ENCODE measurements at regions not wholly inside any gene's neighbourhood (a gene's known extent, or its start where the extent isn't known, plus 50 kb on each side); places are given as distances from the start of the nearest gene placed in this dataset.

DNA sequence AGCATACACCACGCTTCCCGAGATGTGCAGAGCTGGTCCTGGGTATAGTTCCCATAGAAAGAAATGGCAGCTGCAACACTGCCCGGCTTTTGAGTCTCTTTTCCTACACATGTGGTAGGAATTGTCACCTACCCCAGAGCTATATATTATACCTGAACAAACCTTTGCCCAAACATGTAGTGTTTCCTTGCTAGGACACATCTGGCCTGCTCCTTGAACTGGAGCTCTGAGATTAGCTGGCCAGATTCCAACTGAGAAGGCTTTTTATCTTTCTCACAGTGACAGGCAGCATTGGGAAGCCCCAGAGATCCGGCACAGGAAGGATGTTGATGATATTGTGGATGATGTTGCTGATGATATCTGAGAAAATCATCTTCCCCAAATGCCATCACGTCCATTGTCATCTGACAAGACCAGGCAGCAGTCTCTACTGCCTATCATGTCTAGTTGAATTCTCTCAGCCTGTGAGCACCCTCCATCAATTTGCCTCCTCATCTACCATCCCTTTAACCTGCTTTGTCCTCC, 115.0 kb upstream of the SMYD2 start:
- H3K9me3 Mint-ChIP-seq, result no peaks in the 10 kb centered on the region
- ATAC-seq (replicated peaks) (no peak), DNase-seq (no peak)
- peaks cover 0 to 3% of the 10 kb centered on the region in 2 donors for H3K27me3 Mint-ChIP-seq
- H3K36me3 Mint-ChIP-seq, result no peaks in the 10 kb centered on the region
- H3K4me3 Mint-ChIP-seq, result no peak overlapping the region
- no peak overlapping the region for H3K27ac Mint-ChIP-seq
- H3K4me1 Mint-ChIP-seq, result no peaks in the 10 kb centered on the region

DNA sequence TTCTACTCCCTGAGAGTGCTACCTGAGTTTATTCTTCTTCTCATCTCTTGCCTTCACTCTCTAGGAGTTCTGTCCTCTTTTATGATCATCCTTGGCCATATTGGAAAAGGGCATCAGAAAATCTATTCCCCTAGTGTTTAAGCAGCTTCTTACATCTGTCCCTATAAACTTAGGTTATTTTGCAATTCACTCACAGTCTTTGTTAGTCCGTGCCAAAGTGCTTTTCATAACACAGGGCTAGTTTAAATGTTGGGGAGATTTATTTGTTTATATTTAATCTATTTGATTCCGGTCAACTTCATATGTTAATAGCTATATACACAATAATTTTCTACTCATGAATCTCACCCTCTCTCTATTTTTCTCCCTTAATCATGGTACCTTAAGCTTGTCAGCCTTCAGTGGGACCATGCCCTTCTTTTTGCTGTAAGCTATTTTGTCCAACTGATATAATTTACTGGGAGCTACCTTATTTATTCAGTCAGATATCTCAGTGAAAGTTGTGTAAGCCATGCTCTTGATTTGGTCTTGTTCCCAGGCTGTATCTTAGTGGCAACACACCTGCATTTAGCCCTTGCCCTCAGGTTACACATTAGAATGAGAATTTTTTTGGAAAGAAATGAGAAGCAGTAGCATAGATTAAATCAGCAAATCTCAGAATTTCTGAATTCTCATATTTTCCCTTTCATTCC, 106.3 kb upstream of the SMYD2 start:
- Mint-ChIP-seq H3K36me3 (no peaks in the 10 kb centered on the region), H3K9me3 (no peaks in the 10 kb centered on the region), H3K27ac (no peak overlapping the region), H3K4me3 (no peak overlapping the region), H3K27me3 (peaks cover 13 to 43% of the 10 kb centered on the region in 2 donors), H3K4me1 (no peaks in the 10 kb centered on the region)
- ATAC-seq (replicated peaks) (no peak), DNase-seq (no peak)

DNA sequence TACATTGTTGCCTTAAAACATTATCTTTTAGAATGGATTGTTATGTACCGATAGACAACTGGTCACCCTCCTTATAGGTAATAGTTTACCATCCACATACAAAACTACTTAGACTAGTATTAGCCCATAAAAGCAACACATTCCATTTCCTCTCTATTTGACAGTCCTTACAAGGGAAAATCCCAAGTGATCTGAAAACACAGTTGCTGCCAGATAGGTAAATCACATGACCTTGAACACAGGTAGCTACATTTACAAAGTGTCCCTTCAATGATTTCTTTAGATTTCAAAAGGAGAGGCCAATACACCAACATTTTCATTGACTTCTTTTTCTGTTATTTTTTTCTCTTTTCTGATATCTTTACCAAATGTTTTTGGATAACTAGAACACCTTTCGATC, 102.9 kb upstream of the SMYD2 start:
- Mint-ChIP-seq H3K9me3 (peaks cover 6 to 8% of the 10 kb centered on the region in 2 donors), H3K27me3 (peaks cover 13 to 58% of the 10 kb centered on the region in 2 donors), H3K36me3 (no peaks in the 10 kb centered on the region), H3K27ac (no peak overlapping the region), H3K4me3 (no peak overlapping the region), H3K4me1 (no peaks in the 10 kb centered on the region)
- ATAC-seq (replicated peaks), result no peak
- DNase-seq, result no peak

DNA sequence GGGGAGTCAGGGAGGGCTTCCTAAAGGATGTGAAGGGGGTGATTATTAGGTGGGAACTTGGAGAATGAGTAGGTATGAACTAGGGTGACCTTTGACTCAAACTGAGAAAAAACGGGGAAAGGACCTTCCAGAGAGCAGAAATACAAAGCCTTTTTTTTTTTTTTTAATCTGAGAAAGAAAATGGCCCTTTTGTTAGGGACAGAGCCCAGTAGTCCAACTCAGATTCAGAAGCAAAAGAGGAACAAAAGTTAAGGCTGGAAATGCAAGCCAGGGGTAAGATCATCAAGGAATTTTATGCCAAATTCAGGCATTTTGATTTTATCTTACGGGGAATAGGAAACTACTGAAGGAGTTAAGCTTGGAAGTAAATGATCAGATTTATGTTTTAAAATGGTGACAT, 96.0 kb upstream of the SMYD2 start:
- H3K27me3 Mint-ChIP-seq, result peaks cover 34 to 59% of the 10 kb centered on the region in 2 donors
- H3K27ac Mint-ChIP-seq, result no peak overlapping the region
- ATAC-seq (replicated peaks), result no peak
- DNase-seq, result no peak
- H3K4me1 Mint-ChIP-seq, result peaks cover 0 to 7% of the 10 kb centered on the region in 2 donors
- H3K36me3 Mint-ChIP-seq, result no peaks in the 10 kb centered on the region
- no peak overlapping the region for H3K4me3 Mint-ChIP-seq
- peaks cover 7 to 9% of the 10 kb centered on the region in 2 donors for H3K9me3 Mint-ChIP-seq

DNA sequence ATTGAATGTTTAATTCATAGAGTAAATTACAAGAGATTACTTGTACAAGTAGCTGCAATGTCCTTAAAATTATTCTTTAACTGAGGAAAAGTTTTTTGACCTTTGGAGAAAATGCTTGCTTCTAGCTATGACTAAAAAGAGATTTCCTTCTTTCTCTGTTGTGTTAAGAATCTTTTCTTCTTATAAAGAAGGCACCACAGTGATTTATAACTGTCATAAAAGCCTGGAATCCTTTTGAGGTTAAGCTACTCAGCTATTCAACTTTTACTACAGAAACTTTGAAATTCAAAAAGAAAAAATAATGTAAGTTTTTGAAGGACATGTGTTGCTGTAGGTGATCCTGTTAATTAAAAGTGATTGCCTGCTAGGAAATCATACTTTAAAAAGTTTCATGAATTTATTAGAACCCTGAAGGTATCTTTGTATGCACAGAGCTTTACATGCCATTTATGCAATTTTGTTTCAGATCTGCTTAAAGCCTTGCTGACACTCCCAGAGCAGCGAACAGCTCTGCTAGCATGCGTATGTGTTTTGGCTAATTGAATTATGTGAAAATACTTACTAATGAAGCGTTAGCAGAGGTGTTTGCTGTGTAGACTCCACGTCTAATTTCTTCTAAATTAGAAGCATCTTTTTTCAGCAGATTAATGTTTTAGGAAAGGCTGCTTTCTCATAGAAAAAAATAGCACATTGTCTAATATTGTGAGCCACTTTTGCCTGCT, 94.7 kb upstream of the SMYD2 start:
- no peak overlapping the region for H3K4me3 Mint-ChIP-seq
- H3K27me3 Mint-ChIP-seq, result peaks cover 37 to 65% of the 10 kb centered on the region in 2 donors
- no peak overlapping the region for H3K27ac Mint-ChIP-seq
- no peaks in the 10 kb centered on the region for H3K36me3 Mint-ChIP-seq
- ATAC-seq (replicated peaks), result no peak
- DNase-seq, result no peak
- peaks cover 0 to 7% of the 10 kb centered on the region in 2 donors for H3K4me1 Mint-ChIP-seq
- peaks cover 7 to 9% of the 10 kb centered on the region in 2 donors for H3K9me3 Mint-ChIP-seq

DNA sequence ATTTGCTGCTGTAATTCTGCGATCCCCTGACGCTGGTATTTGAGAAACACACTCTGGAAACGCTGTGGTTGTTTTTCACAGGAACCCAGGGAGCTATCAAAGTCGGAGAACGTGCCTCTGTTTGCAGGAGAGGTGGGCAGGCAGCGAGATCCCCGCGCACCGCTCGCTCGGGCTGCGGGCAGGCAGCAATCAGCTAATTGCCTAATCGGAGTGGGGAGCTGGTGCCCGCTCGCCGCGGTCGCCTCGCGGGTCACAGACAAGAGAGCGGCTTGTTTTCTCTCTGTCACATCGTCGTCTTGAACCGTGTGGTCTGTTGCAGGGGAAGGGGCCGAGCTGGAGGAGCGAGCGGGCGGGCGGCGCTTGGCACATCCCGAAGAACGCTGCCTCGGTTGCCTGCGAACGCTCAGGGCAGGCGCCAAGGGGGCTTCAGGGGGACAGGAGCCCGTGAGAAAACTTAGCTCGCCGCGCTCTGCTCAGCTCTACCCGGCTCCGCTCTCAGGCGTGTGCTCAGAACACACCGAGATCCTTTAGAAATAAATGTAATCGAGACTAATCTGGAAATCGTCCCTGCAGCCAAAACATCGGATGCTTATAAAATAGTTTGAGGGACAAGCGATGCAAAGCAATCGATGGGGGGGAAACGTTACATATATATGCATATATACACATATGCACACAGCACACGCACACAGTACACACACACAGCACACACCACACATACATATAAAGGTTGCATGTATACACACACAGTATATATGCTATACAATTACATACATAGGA, 93.6 kb upstream of the SMYD2 start:
- Mint-ChIP-seq H3K36me3 (no peaks in the 10 kb centered on the region), H3K4me3 (no peak overlapping the region), H3K27ac (no peak overlapping the region), H3K27me3 (peaks cover 37 to 67% of the 10 kb centered on the region in 2 donors), H3K4me1 (peaks cover 0 to 7% of the 10 kb centered on the region in 2 donors), H3K9me3 (peaks cover 3 to 6% of the 10 kb centered on the region in 2 donors)
- no peak for ATAC-seq (replicated peaks)
- no peak for DNase-seq

DNA sequence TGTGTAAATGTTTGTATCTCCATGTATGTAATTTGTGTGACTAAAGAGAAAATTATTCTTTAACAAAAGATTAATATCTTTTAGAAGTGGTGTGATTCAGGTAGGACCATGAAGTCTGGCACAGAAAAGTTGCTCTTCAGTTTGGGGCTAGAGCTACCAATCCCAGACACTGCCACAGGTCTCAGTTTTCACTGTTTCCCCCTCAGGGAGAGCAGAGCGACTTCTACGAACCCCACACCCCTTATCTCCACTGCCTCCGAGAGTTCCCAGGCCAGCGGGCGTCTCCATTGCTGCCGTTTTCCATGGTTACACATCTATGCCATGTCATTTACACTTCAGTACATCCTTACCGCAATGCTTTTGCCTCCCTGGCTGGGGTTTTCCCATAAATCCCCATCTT, 93.0 kb upstream of the SMYD2 start:
- Mint-ChIP-seq H3K27me3 (peaks cover 37 to 62% of the 10 kb centered on the region in 2 donors), H3K36me3 (no peaks in the 10 kb centered on the region), H3K4me1 (peaks cover 0 to 7% of the 10 kb centered on the region in 2 donors), H3K27ac (no peak overlapping the region), H3K4me3 (no peak overlapping the region), H3K9me3 (peaks cover 1 to 3% of the 10 kb centered on the region in 2 donors)
- DNase-seq (no peak), ATAC-seq (replicated peaks) (no peak)

DNA sequence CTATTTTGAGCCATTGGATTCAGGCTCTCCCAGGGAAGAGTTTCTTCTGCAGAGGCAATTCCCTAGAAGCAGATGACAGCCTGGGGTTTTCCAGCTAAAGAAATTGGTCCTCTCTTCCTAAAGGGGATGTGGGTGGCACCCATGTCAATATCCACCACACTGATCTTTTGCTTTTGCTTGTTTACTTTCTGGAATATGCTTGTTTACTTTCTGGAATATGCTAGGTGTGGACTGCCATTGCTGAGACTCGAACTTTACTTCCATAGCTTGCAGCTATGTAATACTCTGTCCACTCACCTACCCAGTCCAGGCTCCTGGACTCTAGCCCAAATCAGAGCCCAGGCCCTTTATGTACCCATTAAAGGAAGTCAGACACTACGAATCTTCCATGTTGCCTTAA, 92.1 kb upstream of the SMYD2 start:
- Mint-ChIP-seq H3K36me3 (no peaks in the 10 kb centered on the region), H3K27me3 (peaks cover 35 to 63% of the 10 kb centered on the region in 2 donors), H3K4me1 (peaks cover 0 to 7% of the 10 kb centered on the region in 2 donors), H3K9me3 (no peaks in the 10 kb centered on the region), H3K4me3 (no peak overlapping the region), H3K27ac (no peak overlapping the region)
- DNase-seq (no peak), ATAC-seq (replicated peaks) (no peak)

DNA sequence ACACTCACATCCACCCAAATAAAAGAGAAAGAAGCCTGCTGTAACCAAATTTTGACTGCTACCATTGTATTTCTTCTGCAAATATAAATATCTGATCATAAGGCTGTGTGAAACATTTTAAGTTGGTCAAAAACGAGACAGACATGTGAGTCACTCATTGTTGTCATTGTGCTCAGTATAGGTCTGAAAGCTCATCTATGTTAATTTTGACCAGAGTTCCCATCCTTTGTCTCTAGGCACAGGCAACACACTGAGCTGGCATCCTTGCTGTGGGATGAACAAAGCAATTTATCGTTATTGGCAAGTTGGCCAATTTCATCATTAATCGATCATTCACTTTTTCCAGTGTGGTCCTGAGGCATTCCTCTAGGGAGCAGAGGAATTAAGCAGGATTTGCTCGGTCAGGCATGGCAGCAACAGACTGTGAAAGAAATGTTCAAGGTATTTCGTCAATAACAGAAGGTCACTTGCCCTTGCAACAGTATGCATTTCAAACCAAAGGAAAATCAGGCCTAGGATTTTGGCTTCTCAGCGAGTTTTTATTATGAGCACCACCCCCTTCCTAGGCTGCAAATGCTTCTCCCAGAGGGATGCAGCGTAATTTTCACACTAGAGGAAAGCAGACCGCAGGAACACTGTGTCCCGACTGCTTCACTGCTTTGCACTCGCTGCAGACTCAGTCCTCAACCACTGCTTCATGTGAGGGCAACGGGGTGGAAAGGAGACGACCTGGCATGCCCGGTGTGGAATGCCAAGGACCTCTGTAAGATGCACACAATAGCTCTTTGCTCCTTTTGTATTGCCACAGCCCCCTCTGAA, 87.9 kb upstream of the SMYD2 start:
- Mint-ChIP-seq H3K4me1 (no peaks in the 10 kb centered on the region), H3K27ac (no peak overlapping the region), H3K36me3 (no peaks in the 10 kb centered on the region), H3K27me3 (peaks cover 32 to 52% of the 10 kb centered on the region in 2 donors), H3K4me3 (no peak overlapping the region), H3K9me3 (no peaks in the 10 kb centered on the region)
- DNase-seq, result no peak
- ATAC-seq (replicated peaks), result no peak

DNA sequence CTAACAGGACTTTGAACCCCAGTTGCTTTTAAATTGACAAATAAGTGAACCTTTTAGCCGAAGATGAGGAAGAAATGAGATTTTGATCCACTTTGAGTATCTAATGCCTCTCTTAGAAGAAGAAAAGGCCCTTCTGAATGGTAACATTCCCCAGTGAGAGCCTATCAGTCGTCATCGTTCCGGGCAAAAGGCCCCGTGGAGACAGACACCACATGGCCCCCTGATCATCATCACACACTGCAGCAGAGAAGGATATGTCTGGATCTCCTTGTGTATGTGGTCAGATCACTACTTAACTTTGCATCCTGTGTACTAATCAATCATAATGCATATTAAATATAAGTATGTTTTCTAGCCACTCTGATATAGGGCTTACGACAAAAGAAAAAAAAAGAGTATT, 87.3 kb upstream of the SMYD2 start:
- ATAC-seq (replicated peaks), result no peak
- peaks cover 25 to 45% of the 10 kb centered on the region in 2 donors for H3K27me3 Mint-ChIP-seq

DNA sequence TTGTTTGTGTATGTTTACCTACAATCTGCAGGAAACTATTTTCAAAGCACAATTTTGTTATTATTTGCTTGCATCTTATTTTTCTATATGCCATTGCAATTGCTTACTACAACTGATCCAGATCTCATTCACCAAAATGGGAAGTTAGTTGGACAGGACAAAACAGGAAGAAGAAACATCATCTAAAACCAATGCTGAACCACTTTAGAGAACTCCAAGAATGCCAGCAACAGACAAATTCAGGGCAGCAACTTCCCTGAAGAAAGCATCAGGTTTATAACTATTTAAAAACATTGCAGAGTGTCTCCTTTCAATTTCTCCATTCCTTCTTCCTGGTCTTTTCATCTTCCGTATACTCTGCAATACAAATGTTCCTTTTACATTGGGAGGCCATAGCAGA, 82.4 kb upstream of the SMYD2 start:
- Mint-ChIP-seq H3K36me3 (no peaks in the 10 kb centered on the region), H3K9me3 (no peaks in the 10 kb centered on the region), H3K27ac (no peak overlapping the region), H3K4me1 (no peaks in the 10 kb centered on the region), H3K27me3 (peaks cover 31 to 42% of the 10 kb centered on the region in 2 donors), H3K4me3 (no peak overlapping the region)
- DNase-seq, result no peak
- ATAC-seq (replicated peaks), result no peak

More for the DNA sequence above, 87.3 kb upstream of the SMYD2 start:
- DNase-seq, result no peak
- no peaks in the 10 kb centered on the region for H3K9me3 Mint-ChIP-seq
- no peak overlapping the region for H3K4me3 Mint-ChIP-seq
- H3K4me1 Mint-ChIP-seq, result no peaks in the 10 kb centered on the region
- H3K36me3 Mint-ChIP-seq, result no peaks in the 10 kb centered on the region
- H3K27ac Mint-ChIP-seq, result no peak overlapping the region

DNA sequence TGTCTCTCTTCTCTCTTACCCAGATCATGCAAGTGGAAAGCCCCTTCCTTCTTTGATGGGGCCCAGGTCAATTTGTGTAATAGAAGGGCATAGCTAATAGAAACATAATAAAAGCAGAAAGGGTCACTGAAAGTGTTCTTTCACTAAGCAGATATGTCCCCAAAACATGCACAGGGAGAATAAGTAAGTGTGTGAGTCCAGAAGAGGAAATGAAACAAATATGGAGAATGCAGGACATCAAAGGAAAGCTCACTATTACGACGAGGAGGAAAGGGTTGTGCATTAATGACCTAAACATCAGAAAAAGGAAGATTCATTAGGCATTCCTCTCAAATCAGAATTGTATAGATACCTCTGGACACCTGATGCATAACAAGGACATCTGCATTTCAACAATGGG, 81.4 kb upstream of the SMYD2 start:
- ATAC-seq (replicated peaks), result no peak
- no peaks in the 10 kb centered on the region for H3K9me3 Mint-ChIP-seq
- H3K27ac Mint-ChIP-seq, result no peak overlapping the region
- no peak for DNase-seq
- H3K27me3 Mint-ChIP-seq, result peaks cover 24 to 35% of the 10 kb centered on the region in 2 donors
- H3K4me1 Mint-ChIP-seq, result no peaks in the 10 kb centered on the region
- no peak overlapping the region for H3K4me3 Mint-ChIP-seq
- H3K36me3 Mint-ChIP-seq, result no peaks in the 10 kb centered on the region

DNA sequence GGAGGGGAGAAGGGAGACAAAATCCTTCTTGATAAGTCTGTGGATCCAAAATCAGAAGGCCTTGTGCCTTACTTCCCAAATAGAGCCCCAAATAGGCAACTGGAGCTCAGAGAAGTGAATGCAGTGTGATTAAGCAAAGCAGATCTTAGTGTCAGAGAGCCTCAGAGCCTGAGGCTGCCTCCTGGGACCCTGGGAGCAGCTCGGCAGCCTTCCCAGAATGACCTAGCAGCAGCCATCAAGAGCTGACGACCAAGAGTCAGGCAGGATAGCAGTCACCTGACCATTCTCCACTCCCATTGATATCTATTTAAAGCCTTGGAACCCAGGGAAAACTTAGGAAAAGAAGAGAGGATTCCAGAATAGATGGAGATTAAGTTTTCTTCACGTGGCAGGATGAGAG, 78.0 kb upstream of the SMYD2 start:
- no peak overlapping the region for H3K4me3 Mint-ChIP-seq
- no peaks in the 10 kb centered on the region for H3K36me3 Mint-ChIP-seq
- H3K4me1 Mint-ChIP-seq, result no peaks in the 10 kb centered on the region
- no peaks in the 10 kb centered on the region for H3K9me3 Mint-ChIP-seq
- no peak overlapping the region for H3K27ac Mint-ChIP-seq
- DNase-seq, result no peak
- no peak for ATAC-seq (replicated peaks)
- peaks cover 19 to 29% of the 10 kb centered on the region in 2 donors for H3K27me3 Mint-ChIP-seq

DNA sequence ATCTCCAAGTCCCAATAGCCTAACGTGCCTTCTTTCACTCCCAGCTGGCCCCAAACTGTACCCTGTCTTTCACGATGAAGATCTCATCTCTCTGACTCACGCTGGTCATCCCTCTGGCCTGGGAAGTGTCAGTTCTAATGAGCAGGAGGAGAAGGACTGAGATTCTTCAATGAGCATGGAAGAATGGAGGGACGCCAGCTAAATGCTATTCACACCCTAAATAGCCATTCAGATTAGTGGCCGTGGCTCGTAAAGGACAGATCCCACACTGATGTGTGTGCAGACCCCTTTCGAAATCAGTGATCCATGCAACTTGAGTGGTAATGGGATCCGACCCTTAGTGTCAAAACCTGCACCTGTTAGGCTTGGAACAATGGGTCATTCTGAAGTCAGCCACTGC, 75.9 kb upstream of the SMYD2 start:
- ATAC-seq (replicated peaks), result no peak
- Mint-ChIP-seq H3K27me3 (peaks cover 17 to 20% of the 10 kb centered on the region in 2 donors), H3K4me1 (no peaks in the 10 kb centered on the region), H3K27ac (no peak overlapping the region), H3K36me3 (no peaks in the 10 kb centered on the region), H3K9me3 (no peaks in the 10 kb centered on the region), H3K4me3 (no peak overlapping the region)
- DNase-seq, result no peak
